ENCODE measurements at regions not wholly inside any gene's neighbourhood (a gene's known extent, or its start where the extent isn't known, plus 50 kb on each side); places are given as distances from the start of the nearest gene placed in this dataset.
A peak's percentile ranks its signal among the peaks of the same experiment; 100 is the strongest.

DNA sequence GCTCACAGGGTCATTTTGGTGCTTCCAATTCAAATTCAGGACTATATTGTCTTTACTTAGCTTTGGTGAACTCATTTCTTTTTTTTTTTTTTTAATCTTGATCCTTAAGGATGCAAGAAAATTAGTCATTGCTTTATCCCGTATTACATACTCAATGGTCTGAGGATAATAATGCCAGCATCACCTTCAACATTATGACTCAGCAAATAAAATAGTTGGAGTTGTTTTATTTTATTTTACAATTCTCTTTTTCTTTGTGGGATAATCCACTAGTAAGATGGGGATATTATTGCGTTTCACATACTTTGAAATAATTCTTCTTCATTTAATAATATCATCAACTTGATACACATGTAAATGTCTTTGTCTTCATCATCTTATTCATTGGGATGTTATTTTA, 954.9 kb upstream of the GYPC start:
- TF ChIP-seq JUND (IDR thresholded peaks at IDR 0.05; ENCODE audit: low read depth) = no peak
- DNase-seq (ENCODE audit: low read depth in 1 of 2, low spot score in 1 of 2) = no peak
- in situ Hi-C loops (cut with HindIII; ENCODE audit: low pct_unique_long_range_greater_than_20kb, low sequenced_read_pairs) = no loop called here

DNA sequence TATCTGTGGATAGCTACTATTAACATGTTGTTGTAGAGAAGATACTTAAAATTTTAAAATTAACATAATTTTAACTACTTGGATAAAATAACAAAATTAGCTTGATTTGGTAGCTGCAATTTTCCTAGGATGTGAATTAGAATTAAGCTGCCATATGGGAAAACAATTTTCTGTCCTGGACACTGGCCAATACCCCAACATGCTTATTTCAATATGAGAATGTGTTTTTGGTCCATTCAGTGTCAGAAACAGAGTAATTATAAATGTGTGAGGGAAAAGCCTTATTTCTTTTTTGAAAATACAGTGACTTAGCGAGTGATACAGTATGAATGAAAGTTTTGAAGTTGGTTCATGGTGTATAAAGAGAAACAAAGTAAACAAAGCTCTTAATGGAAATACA, 948.3 kb upstream of the GYPC start:
- in situ Hi-C loops (cut with HindIII; ENCODE audit: low pct_unique_long_range_greater_than_20kb, low sequenced_read_pairs) = no loop called here
- DNase-seq (ENCODE audit: low read depth in 1 of 2, low spot score in 1 of 2) = no peak
- no peak for TF ChIP-seq JUND (IDR thresholded peaks at IDR 0.05; ENCODE audit: low read depth)

DNA sequence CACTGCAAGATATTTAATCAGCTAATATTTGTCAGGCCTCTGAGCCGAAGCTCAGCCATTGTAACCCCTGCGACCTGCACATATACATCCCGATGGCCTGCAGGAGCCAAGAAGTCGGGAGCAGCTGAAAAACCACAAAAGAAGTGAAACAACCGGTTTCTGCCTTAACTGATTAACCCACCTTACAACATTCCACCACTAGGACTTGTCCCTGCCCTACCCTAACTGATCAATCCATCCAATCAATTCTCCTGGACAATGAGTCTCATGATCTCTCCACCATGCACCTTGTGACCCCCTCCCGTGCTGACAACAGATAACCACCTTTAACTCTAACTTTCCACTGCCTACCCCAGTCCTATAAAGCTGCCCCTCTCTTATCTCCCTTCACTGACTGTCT, 945.4 kb upstream of the GYPC start:
- in situ Hi-C loops (cut with HindIII; ENCODE audit: low pct_unique_long_range_greater_than_20kb, low sequenced_read_pairs) = no loop called here
- TF ChIP-seq JUND (IDR thresholded peaks at IDR 0.05; ENCODE audit: low read depth) = no peak
- DNase-seq (ENCODE audit: low read depth in 1 of 2, low spot score in 1 of 2) = peak in 1 of 2 experiments; percentile 54

DNA sequence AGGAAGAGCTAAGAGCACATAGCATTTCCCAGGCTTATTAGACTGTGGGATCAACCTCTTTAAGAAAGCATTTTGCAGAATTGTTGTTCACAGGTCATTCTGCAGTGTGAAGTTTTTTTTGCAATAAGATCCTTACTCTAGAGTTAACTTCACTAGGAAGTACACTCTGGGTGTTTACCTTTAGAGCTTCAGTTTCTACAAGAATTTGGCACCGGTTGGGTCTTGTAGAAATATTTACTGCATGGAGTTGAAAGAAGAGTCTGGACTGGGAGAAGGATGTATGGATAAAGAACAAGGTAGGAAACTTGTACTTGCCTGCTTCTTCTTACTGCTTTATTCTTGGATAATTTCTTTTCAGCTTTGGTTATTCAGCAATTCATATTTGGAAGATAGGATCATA, 944.9 kb upstream of the GYPC start:
- in situ Hi-C loops (cut with HindIII; ENCODE audit: low pct_unique_long_range_greater_than_20kb, low sequenced_read_pairs) = no loop called here
- DNase-seq (ENCODE audit: low read depth in 1 of 2, low spot score in 1 of 2) = peak in 1 of 2 experiments; percentile 78
- TF ChIP-seq JUND (IDR thresholded peaks at IDR 0.05; ENCODE audit: low read depth) = no peak

DNA sequence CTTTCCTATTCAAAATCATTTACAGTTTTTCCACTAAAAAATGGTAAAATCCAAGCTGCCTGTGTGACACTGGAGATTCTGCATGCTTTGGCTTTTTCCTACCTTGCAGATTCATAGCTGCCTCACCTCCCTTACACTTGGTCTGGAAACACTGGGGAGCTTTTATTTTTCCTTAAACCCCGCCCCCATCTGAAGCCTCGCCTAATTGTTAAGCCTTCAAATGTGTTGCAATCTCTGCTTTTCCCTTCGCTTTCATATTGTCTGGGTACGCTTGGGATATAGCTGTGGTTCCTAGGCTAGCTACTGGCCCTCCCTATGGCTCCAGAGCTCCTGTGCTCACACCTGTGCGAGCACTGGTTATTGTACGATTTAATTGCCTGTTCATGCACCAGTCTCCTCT, 942.4 kb upstream of the GYPC start:
- DNase-seq (ENCODE audit: low read depth in 1 of 2, low spot score in 1 of 2) = no peak
- in situ Hi-C loops (cut with HindIII; ENCODE audit: low pct_unique_long_range_greater_than_20kb, low sequenced_read_pairs) = no loop called here
- TF ChIP-seq JUND (IDR thresholded peaks at IDR 0.05; ENCODE audit: low read depth) = no peak

DNA sequence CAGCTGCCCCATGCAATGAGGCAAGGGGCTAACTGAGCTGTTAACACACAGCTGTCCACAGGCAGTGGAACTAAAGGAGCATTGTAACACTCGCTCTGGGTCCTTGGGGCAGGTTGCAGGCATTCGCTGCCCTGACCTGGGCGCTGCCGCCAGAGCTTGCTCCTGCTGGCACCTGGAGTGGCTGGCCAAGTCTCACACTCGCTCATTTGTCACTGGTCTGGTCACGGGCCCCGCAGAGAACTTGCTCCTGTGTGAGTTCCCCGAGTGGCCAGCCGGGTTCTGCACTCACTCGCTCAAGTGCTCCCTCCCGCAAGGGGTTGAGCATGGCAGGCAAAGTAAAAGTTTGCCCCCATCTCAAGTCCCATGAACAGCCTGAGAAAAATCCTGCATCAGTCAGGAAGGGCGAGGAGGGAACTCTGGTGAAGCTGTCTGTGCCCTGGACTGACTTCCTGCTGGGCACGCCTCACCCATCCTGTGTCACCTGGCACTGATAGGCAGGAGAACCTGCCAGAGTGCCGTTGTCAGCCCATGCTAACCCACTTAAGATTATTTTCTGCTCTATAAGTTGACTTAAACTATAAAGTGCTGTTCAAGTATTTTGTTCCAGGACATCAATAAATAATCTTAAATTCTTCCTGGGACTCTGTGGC, 934.8 kb upstream of the GYPC start:
- TF ChIP-seq JUND (IDR thresholded peaks at IDR 0.05; ENCODE audit: low read depth) = no peak
- in situ Hi-C loops (cut with HindIII; ENCODE audit: low pct_unique_long_range_greater_than_20kb, low sequenced_read_pairs) = no loop called here
- no peak for DNase-seq (ENCODE audit: low read depth in 1 of 2, low spot score in 1 of 2)

DNA sequence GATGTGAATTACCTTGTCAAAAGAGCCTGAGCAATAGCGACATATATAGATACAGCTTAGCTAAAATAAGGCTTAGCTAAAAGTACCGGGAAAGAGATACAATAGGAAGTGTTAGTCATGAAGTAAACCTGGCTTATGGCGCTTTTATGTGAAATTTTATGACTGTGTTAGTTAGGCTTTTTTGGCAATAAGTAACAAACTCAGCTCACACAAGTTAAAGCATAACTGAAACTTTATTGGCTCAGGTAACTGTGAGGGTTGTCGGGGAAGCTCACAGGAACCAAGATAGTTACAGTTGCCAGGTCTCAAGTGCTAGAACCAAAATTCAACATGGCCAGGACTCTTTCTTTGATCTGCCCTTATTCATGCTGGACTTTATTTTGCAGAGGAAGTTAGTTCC, 925.0 kb upstream of the GYPC start:
- in situ Hi-C loops (cut with HindIII; ENCODE audit: low pct_unique_long_range_greater_than_20kb, low sequenced_read_pairs) = no loop called here
- no peak for TF ChIP-seq JUND (IDR thresholded peaks at IDR 0.05; ENCODE audit: low read depth)
- DNase-seq (ENCODE audit: low read depth in 1 of 2, low spot score in 1 of 2) = no peak

DNA sequence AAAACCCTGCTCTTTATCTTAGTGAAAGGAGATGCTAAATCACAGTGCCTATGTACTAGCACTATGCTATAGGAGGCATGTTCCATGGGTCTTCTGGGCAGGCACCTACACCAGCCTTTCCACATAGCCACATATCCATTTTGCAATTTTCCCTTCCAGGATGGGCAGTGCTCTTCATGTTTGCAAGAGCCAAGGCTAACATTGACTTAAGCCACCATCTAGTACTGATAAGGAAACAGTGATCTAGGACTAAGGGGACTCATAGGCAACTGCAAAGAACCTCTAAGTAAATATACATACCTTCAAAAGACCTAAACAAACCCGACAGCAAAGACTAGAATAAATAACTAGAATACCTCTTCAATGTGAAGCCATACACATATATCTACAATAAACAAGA, 919.7 kb upstream of the GYPC start:
- in situ Hi-C loops (cut with HindIII; ENCODE audit: low pct_unique_long_range_greater_than_20kb, low sequenced_read_pairs) = no loop called here
- DNase-seq (ENCODE audit: low read depth in 1 of 2, low spot score in 1 of 2) = no peak

DNA sequence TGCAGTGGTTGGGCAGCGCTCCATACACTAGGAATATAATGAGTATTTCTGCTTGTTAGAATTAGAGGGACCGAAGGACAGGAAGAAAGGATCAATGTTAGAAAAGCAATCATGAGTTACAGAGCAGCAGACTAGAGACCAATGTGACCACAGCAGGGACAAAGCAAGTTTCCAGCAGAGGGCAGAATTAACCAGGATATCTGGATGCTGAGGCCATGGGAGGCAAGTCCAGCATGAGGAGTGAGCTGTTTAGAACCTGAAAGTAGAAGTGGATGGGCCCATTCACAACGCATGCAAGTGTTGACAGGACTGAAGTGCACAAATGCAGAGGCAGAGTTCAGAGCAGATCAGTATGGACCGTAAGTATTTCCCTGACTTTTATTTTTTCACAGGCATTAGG, 910.4 kb upstream of the GYPC start:
- peak; percentile 35 to 80 for DNase-seq (ENCODE audit: low read depth in 1 of 2, low spot score in 1 of 2)
- no peak for TF ChIP-seq JUND (IDR thresholded peaks at IDR 0.05; ENCODE audit: low read depth)
- in situ Hi-C loops (cut with HindIII; ENCODE audit: low pct_unique_long_range_greater_than_20kb, low sequenced_read_pairs) = no loop called here

More for the DNA sequence above, 919.7 kb upstream of the GYPC start:
- no peak for TF ChIP-seq JUND (IDR thresholded peaks at IDR 0.05; ENCODE audit: low read depth)

DNA sequence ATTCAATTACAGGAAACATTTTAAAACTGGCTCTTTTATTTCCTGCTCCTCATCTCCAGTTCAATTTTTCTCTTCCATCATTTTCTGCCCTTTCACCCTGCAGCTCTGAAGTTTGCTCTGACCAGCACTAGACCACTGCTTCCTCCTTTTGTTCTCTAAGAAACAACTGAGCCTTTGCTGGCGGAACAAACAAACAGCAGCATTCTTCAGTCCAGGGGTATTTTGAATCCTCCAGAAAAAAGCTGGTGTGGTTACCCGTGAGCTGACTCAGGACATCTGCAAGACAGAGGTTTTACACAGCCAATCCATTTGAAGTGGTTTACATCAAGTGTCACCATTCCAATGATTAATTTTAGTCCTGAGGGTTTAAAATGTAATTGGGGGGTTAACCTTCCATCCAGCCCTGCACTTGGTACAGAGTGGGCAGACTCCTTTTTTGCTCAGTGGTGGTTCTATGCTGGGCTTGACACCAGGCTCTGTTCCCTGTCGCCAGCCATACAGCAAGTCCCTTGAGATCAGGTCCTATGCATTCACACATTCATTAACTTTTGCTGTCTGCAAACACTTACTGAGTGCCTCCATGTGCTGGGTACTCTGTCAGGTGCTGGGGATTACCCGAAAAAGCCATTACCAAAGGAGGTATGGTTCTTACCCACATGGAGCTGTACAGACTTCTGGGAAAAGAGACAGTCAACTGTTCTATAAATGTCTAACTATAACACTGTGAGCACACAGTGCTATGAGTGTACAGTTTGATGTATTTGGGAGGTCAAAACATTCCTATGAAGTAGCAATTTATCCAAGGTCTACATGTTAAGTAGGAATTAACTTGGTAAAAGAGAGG, 909.4 kb upstream of the GYPC start:
- TF ChIP-seq JUND (IDR thresholded peaks at IDR 0.05; ENCODE audit: low read depth) = no peak
- in situ Hi-C loops (cut with HindIII; ENCODE audit: low pct_unique_long_range_greater_than_20kb, low sequenced_read_pairs) = no loop called here
- DNase-seq (ENCODE audit: low read depth in 1 of 2, low spot score in 1 of 2) = no peak

DNA sequence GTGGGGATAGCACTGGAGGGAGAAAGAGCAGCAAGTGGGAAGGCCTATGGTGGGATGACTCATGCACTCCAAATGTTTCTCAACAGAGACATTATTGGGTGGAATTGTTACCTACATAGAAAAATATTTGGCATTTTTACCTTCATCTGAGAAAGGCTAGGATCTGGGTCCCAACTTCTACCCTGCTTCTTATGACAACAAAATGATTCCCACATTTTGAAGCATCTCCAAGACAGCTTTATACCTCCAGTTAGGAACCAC, 908.9 kb upstream of the GYPC start:
- in situ Hi-C loops (cut with HindIII; ENCODE audit: low pct_unique_long_range_greater_than_20kb, low sequenced_read_pairs) = no loop called here
- DNase-seq (ENCODE audit: low read depth in 1 of 2, low spot score in 1 of 2) = no peak
- TF ChIP-seq JUND (IDR thresholded peaks at IDR 0.05; ENCODE audit: low read depth) = no peak

DNA sequence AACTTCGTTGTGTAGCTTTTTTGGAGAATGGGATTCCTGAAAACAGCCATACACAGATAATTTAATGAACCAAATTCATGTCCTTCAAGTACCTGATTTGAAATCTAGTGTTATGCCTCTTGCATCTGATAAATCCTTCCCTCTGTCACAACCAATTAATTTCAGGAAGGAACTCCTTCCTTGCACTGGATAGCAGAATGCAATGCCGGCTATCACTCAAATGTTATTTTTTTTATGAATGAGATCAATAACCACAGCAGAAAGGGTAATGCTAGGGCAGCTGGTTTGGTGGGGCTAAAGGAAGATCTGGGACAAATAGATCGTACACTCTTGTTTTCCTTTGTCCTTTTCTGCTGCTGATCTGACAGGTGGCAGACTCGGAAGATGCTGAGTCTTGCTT, 899.5 kb upstream of the GYPC start:
- DNase-seq (ENCODE audit: low read depth in 1 of 2, low spot score in 1 of 2) = no peak
- TF ChIP-seq JUND (IDR thresholded peaks at IDR 0.05; ENCODE audit: low read depth) = no peak
- in situ Hi-C loops (cut with HindIII; ENCODE audit: low pct_unique_long_range_greater_than_20kb, low sequenced_read_pairs) = no loop called here

DNA sequence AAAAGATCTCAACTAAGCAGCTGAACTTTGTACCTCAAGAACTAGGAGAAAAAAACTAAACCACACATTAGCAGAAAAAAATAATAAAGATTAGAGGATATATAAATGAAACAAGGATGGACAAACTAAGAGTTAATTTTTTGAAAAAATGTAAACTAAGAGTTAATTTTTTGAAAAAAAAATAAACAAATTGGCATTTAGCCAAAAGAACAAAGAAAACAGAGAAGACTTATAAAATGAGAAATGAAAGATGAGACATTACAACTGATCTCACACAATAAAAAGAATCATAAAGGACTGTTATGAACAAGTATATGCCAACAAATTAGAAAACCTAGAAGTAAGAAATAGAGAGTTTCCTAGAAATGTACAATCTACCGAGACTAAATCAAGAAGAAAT, 859.2 kb upstream of the GYPC start:
- TF ChIP-seq JUND (IDR thresholded peaks at IDR 0.05; ENCODE audit: low read depth) = no peak
- no peak for DNase-seq (ENCODE audit: low read depth in 1 of 2, low spot score in 1 of 2)
- in situ Hi-C loops (cut with HindIII; ENCODE audit: low pct_unique_long_range_greater_than_20kb, low sequenced_read_pairs) = no loop called here

DNA sequence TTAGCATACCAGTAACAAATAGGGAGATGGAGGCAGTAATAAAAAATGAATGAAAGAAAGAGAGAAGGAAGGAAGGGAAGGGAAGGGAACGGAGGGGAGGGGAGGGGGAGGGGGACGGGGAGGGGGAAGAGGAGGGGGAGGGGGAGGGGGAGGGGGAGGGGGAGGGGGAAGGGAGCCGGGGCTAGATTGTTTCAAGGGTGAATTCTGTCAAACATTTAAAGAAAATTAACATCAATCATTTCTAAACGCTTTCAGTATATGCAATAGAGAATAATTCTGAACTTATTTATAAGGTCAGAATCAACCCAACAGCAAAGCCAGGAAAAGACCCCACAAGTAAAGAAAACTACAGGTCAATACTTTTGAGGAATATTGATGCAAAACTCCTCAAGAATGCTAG, 858.8 kb upstream of the GYPC start:
- no peak for DNase-seq (ENCODE audit: low read depth in 1 of 2, low spot score in 1 of 2)
- in situ Hi-C loops (cut with HindIII; ENCODE audit: low pct_unique_long_range_greater_than_20kb, low sequenced_read_pairs) = no loop called here
- TF ChIP-seq JUND (IDR thresholded peaks at IDR 0.05; ENCODE audit: low read depth) = no peak

All from T47D (cell line).